ENCODE measurements at regions not wholly inside any gene's neighbourhood (a gene's known extent, or its start where the extent isn't known, plus 50 kb on each side); places are given as distances from the start of the nearest gene placed in this dataset.
"Not testable (repeated sequence)": the region's sequence is repeated elsewhere in the genome, so short reads cannot be mapped to it uniquely, and the experiment has no call there.

DNA sequence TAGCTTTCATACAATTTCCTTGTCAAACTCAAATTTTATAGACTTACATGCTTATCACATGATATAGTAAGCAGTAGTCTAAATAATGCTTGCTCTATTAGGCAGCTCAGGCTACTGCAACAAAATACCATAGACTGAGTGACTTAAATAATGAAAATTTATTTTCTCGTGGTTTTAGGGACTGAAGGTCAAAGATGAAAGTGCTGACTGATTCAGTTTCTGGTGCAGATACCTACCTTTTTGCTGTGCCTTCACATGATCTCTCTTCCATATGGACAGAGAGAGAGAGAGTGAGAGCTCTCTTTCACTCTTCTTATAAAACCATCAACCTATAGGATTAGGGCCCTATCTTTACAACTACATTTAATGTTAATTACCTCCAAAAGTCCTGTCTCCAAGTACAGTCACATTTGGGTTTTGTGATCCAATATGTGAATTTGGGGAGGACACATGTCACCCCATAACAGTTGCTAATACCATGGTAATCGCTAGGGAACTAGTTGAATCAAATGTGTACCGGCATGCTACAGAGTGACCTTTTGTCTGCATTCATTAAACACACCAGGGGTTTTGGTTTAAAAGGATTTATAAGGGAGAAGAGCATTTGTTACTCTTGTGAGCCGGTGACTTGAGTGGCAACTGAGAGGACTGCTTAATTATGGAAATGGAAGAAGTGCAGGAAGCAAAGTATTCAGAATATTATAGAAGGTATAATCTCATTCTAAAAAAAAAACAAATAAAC is 723.4 kb upstream of the LRRTM4 start:
- TF ChIP-seq, protein P1, sequence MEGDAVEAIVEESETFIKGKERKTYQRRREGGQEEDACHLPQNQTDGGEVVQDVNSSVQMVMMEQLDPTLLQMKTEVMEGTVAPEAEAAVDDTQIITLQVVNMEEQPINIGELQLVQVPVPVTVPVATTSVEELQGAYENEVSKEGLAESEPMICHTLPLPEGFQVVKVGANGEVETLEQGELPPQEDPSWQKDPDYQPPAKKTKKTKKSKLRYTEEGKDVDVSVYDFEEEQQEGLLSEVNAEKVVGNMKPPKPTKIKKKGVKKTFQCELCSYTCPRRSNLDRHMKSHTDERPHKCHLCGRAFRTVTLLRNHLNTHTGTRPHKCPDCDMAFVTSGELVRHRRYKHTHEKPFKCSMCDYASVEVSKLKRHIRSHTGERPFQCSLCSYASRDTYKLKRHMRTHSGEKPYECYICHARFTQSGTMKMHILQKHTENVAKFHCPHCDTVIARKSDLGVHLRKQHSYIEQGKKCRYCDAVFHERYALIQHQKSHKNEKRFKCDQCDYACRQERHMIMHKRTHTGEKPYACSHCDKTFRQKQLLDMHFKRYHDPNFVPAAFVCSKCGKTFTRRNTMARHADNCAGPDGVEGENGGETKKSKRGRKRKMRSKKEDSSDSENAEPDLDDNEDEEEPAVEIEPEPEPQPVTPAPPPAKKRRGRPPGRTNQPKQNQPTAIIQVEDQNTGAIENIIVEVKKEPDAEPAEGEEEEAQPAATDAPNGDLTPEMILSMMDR (IDR thresholded peaks at IDR 0.05; ENCODE audit: low read depth, low read length): no peak
- TF ChIP-seq, protein P2, sequence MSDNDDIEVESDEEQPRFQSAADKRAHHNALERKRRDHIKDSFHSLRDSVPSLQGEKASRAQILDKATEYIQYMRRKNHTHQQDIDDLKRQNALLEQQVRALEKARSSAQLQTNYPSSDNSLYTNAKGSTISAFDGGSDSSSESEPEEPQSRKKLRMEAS (IDR thresholded peaks at IDR 0.05; ENCODE audit: low read depth, low read length): no peak
- TF ChIP-seq MYC (IDR thresholded peaks at IDR 0.05; ENCODE audit: low read depth, low read length) (no peak), POLR2A (IDR thresholded peaks at IDR 0.05; ENCODE audit: extremely low read depth, insufficient read length) (no peak)
- no peak for DNase-seq (ENCODE audit: low read depth)
- H3K4me3 ChIP-seq (ENCODE audit: low read depth, low read length): no peak overlapping the region

DNA sequence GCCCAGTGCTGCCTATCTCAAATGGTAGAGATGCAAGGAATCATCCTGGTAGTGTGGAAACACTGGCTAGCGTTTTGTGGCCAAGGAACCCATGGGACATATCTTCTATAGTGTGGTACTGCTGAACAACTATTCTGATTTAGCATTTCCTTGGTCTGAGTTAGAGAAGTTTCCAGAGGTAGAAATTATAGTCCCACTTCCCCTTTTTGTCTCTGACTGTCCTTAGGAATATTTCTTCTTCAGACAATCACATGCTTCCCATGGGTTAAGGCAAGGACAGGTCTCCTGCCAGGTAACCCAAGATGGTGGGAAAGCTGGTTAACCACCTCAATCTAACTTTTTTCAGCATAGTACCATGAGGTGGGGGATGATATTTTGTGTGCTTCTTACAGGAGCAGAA is 729.5 kb upstream of the LRRTM4 start:
- TF ChIP-seq POLR2A (IDR thresholded peaks at IDR 0.05; ENCODE audit: extremely low read depth, insufficient read length) (no peak), MYC (IDR thresholded peaks at IDR 0.05; ENCODE audit: low read depth, low read length) (no peak)
- TF ChIP-seq, protein P1 (IDR thresholded peaks at IDR 0.05; ENCODE audit: low read depth, low read length): no peak
- TF ChIP-seq, protein P2 (IDR thresholded peaks at IDR 0.05; ENCODE audit: low read depth, low read length): no peak
- DNase-seq (ENCODE audit: low read depth): no peak
- H3K4me3 ChIP-seq (ENCODE audit: low read depth, low read length): no peak overlapping the region

DNA sequence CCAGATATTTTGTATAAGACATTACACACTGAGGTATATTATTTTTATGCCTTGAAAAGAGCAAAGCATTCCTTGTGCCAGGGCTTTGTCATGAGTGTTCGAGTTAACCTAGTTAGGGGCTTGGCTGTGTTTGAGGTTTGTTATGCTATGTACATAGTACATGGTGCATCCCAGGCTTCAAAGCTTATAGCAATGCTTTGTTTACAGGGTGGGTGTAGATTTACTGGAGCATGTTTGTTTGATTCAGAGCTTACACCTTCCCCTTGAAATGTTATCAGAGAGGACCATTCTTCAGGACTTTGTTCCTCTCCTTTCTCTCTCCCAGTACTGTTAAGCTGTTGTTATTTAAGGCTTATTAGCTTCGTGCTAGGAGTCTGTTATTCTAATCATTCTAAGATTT is 738.7 kb upstream of the LRRTM4 start:
- no peak for DNase-seq (ENCODE audit: low read depth)
- TF ChIP-seq MYC (IDR thresholded peaks at IDR 0.05; ENCODE audit: low read depth, low read length) (no peak), POLR2A (IDR thresholded peaks at IDR 0.05; ENCODE audit: extremely low read depth, insufficient read length) (no peak)
- TF ChIP-seq, protein P2 (IDR thresholded peaks at IDR 0.05; ENCODE audit: low read depth, low read length): no peak
- TF ChIP-seq, protein P1 (IDR thresholded peaks at IDR 0.05; ENCODE audit: low read depth, low read length): no peak
- H3K4me3 ChIP-seq (ENCODE audit: low read depth, low read length): no peak overlapping the region

DNA sequence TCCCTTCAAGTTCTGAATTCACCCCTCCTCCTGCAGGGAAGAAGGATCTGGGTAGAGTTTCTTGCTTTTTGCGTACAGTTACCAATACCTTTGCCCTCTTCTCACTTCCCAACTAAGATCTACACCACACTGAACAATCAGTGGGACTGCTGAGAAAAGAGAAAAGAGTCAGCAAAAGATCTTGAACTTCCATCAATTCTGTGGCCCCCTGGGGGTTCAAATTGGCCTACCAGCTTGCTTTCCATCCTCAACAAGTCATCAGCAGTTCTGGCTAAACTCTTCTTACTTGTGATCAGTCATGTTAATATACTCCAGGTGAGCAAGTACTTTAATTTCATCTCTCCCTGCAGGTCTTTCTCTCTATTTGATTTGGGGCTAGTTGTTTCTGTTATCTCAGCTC is 739.3 kb upstream of the LRRTM4 start:
- TF ChIP-seq, protein P2 (IDR thresholded peaks at IDR 0.05; ENCODE audit: low read depth, low read length): no peak
- TF ChIP-seq, protein P1 (IDR thresholded peaks at IDR 0.05; ENCODE audit: low read depth, low read length): no peak
- no peak for TF ChIP-seq POLR2A (IDR thresholded peaks at IDR 0.05; ENCODE audit: extremely low read depth, insufficient read length)
- DNase-seq (ENCODE audit: low read depth): no peak
- no peak overlapping the region for H3K4me3 ChIP-seq (ENCODE audit: low read depth, low read length)

DNA sequence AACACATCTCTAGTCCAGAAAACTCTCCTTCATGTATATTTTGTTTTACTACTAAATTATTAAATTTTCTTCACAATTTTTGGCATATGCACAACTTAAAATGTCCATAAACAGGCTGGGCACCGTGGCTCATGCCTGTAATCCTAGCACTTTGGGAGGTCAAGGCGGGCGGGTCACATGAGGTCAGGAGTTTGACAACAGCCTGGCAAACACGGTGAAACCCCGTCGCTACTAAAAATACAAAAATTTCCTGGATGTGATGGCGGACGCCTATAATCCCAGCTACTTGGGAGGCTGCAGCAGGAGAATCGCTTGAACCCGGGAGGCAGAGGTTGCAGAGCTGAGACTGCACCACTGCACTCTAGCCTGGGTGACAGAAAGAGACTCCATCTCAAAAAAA is 739.9 kb upstream of the LRRTM4 start:
- H3K4me3 ChIP-seq (ENCODE audit: low read depth, low read length); DNase-seq (ENCODE audit: low read depth): not testable (repeated sequence)

DNA sequence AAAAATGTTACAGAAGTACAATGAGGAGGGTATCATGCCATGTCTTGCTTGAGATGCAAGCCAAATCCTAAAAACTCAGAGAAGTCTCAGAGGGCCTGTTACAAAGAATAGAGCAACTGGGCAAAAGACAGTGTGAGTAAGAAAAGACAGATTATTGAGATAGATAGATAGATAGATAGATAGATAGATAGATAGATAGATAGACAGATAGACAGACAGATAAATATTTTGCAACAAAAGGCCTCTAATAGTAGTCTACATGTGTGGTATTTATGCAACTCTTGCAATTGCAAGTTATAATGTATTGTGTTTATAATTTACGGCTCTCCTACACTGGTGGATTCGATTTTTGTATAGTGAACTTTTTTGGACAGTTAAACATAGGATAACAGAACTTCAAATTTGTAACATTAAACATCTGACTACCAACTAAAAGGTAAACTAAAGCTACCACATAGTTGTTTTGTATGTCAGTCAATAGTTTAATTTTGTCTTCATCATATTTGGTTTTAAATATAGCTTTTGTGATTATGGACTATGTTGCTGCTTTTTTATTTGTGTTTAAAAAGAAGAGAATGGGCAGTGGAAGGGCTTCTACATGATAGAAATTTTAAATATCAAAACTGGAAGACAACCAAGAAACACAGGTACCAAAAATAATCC is 740.7 kb upstream of the LRRTM4 start:
- TF ChIP-seq MYC (IDR thresholded peaks at IDR 0.05; ENCODE audit: low read depth, low read length) (no peak), POLR2A (IDR thresholded peaks at IDR 0.05; ENCODE audit: extremely low read depth, insufficient read length) (no peak)
- TF ChIP-seq, protein P2 (IDR thresholded peaks at IDR 0.05; ENCODE audit: low read depth, low read length): no peak
- TF ChIP-seq, protein P1 (IDR thresholded peaks at IDR 0.05; ENCODE audit: low read depth, low read length): no peak
- no peak for DNase-seq (ENCODE audit: low read depth)
- H3K4me3 ChIP-seq (ENCODE audit: low read depth, low read length): no peak overlapping the region

Data from NB4 (cell line).